ENCODE measurements at regions not wholly inside any gene's neighbourhood (a gene's known extent, or its start where the extent isn't known, plus 50 kb on each side); places are given as distances from the start of the nearest gene placed in this dataset.

- no peak for TF ChIP-seq CTCF (IDR thresholded peaks at IDR 0.05 in 2 of 3, conservative IDR thresholded peaks at IDR 0.05 in 1 of 3; ENCODE audit: control insufficient read depth in 2 of 3, extremely low read depth in 1 of 3, insufficient read depth in 1 of 3, low read depth in 3 of 3, low read length in 3 of 3)
- no peak for TF ChIP-seq ATF3 (IDR thresholded peaks at IDR 0.05; ENCODE audit: borderline replicate concordance, extremely low read depth, low read depth, low read length)
- TF ChIP-seq E2F4 (IDR thresholded peaks at IDR 0.05; ENCODE audit: low read depth, low read length) = no peak
- TF ChIP-seq REST (IDR thresholded peaks at IDR 0.05; ENCODE audit: low read depth, low read length) = no peak
- TF ChIP-seq HDAC6 (IDR thresholded peaks at IDR 0.05; ENCODE audit: unreplicated experiment) = no peak
- no peak for TF ChIP-seq EP300 (IDR thresholded peaks at IDR 0.05; ENCODE audit: borderline replicate concordance in 1 of 2, control insufficient read depth in 1 of 2, low read depth in 2 of 2, low read length in 2 of 2)
- no peak for TF ChIP-seq SRF (IDR thresholded peaks at IDR 0.05; ENCODE audit: low read depth in 2 of 2, low read length in 2 of 2)
- no peak for TF ChIP-seq CHD4 (IDR thresholded peaks at IDR 0.05)
- TF ChIP-seq USF2 (IDR thresholded peaks at IDR 0.05; ENCODE audit: borderline replicate concordance, low read depth, low read length) = no peak
- no peak for TF ChIP-seq ZNF24 (IDR thresholded peaks at IDR 0.05)
- TF ChIP-seq CHD2 (IDR thresholded peaks at IDR 0.05; ENCODE audit: borderline replicate concordance, low read depth, low read length) = no peak
- no peak for TF ChIP-seq EGR1 (IDR thresholded peaks at IDR 0.05; ENCODE audit: borderline replicate concordance in 1 of 2, low read depth in 2 of 2, low read length in 2 of 2)
- no peak for TF ChIP-seq NFYA (IDR thresholded peaks at IDR 0.05; ENCODE audit: borderline replicate concordance, low read depth, low read length)
- TF ChIP-seq POLR2A (IDR thresholded peaks at IDR 0.05; ENCODE audit: low read depth, low read length) = no peak
These were observed 932.4 kb downstream of the PCDH18 start for GRCh38 chr4:136599890-136600289.
